Smooth muscle cell (in vitro differentiated cells): ENCODE measurements at regions not wholly inside any gene's neighbourhood (a gene's known extent, or its start where the extent isn't known, plus 50 kb on each side); places are given as distances from the start of the nearest gene placed in this dataset.

Experiments
- DNase-seq: peaks from one replicate; lab custom pipeline; 2025; ENCODE audit not compliant: unreplicated experiment; lab: John Stamatoyannopoulos, UW
- H2AFZ ChIP-seq: fragments of 200-600 bp; sonication (generic); 2 replicates; pipeline ENCODE4 v1.6.0; 2016; ENCODE audit warnings: antibody characterized with exemption, low read depth, mild to moderate bottlenecking
- H3F3A ChIP-seq: fragments of 200-600 bp; sonication (generic); 2 replicates; pipeline ENCODE4 v1.6.0; 2017; ENCODE audit warnings: antibody characterized with exemption, low read depth
- H3K27ac ChIP-seq: fragments of 200-600 bp; sonication (generic); 2 replicates; pipeline ENCODE4 v1.5.1; 2016; ENCODE audit warnings: low read depth, mild to moderate bottlenecking
- H3K27me3 ChIP-seq: fragments of 200-600 bp; sonication (generic); 2 replicates; pipeline ENCODE4 v1.6.1; 2016; ENCODE audit warnings: low read depth, mild to moderate bottlenecking
- H3K36me3 ChIP-seq: fragments of 200-600 bp; sonication (generic); 2 replicates; pipeline ENCODE4 v1.5.1; 2016; ENCODE audit warnings: low read depth
- H3K4me1 ChIP-seq: fragments of 200-600 bp; sonication (generic); 2 replicates; pipeline ENCODE4 v1.5.1; 2016; ENCODE audit warnings: low read depth
- H3K4me2 ChIP-seq: fragments of 200-600 bp; sonication (generic); 2 replicates; pipeline ENCODE4 v1.6.0; 2016; ENCODE audit warnings: mild to moderate bottlenecking
- H3K4me3 ChIP-seq: fragments of 200-600 bp; sonication (generic); 2 replicates; pipeline ENCODE4 v1.5.1; 2016; ENCODE audit warnings: mild to moderate bottlenecking
- H3K79me2 ChIP-seq: fragments of 200-600 bp; sonication (generic); 2 replicates; pipeline ENCODE4 v1.6.0; 2016; ENCODE audit warnings: low read depth, mild to moderate bottlenecking
- H3K9ac ChIP-seq: fragments of 200-600 bp; sonication (generic); 2 replicates; pipeline ENCODE4 v1.6.0; 2016; ENCODE audit warnings: low read depth
- H3K9me3 ChIP-seq: fragments of 200-600 bp; sonication (generic); replicated peaks from 2 replicates; pipeline ENCODE4 v1.5.1; 2016; ENCODE audit warnings: low read depth
- H4K20me1 ChIP-seq: fragments of 200-600 bp; sonication (generic); 2 replicates; pipeline ENCODE4 v1.6.0; 2016; ENCODE audit warnings: low read depth
- CTCF ChIP-seq: fragments of 200-600 bp; sonication (generic); IDR thresholded peaks from 2 replicates; pipeline ENCODE4 v1.5.1; 2017; ENCODE audit warnings: borderline replicate concordance, mild to moderate bottlenecking, antibody characterized with exemption; ENCODE audit not compliant: insufficient read depth, poor library complexity, severe bottlenecking
- WGBS: methylation state at CpG from one replicate; pipeline ENCODE4 v1.1.7; 2016; ENCODE audit warnings: low lambda C conversion rate; 5-methylcytosine and 5-hydroxymethylcytosine counted together

- H3K4me1 ChIP-seq, result no peaks in the 10 kb centered on the region
- H2AFZ ChIP-seq, result no peak overlapping the region
- no peaks in the 10 kb centered on the region for H3K27me3 ChIP-seq
- no peaks in the 10 kb centered on the region for H4K20me1 ChIP-seq
- 96% methylated on average over 1 of the region's 1 CpG for WGBS
- no peak overlapping the region for H3K27ac ChIP-seq
- no peaks in the 10 kb centered on the region for H3K9me3 ChIP-seq
- H3F3A ChIP-seq, result no peaks in the 10 kb centered on the region
- no peak overlapping the region for H3K4me2 ChIP-seq
- no peaks in the 10 kb centered on the region for H3K36me3 ChIP-seq
- no peak for TF ChIP-seq CTCF
- no peaks in the 10 kb centered on the region for H3K79me2 ChIP-seq
- no peak for DNase-seq
- no peak overlapping the region for H3K4me3 ChIP-seq
- H3K9ac ChIP-seq, result no peak overlapping the region
Measured at GRCh38 chr7:108794466-108794865, 224.8 kb downstream of the DNAJB9 start.

GRCh38 chr7:108802650-108803049 is 233.0 kb downstream of the DNAJB9 start:
- TF ChIP-seq CTCF, result no peak
- no peaks in the 10 kb centered on the region for H3F3A ChIP-seq
- H3K4me1 ChIP-seq, result no peaks in the 10 kb centered on the region
- H3K9ac ChIP-seq, result no peak overlapping the region
- no peak for DNase-seq
- H3K79me2 ChIP-seq, result no peaks in the 10 kb centered on the region
- H3K27me3 ChIP-seq, result no peaks in the 10 kb centered on the region
- 86% methylated on average over 2 of the region's 2 CpGs for WGBS
- H3K4me3 ChIP-seq, result no peak overlapping the region
- H3K27ac ChIP-seq, result no peak overlapping the region
- no peaks in the 10 kb centered on the region for H4K20me1 ChIP-seq
- H2AFZ ChIP-seq, result no peak overlapping the region
- H3K36me3 ChIP-seq, result no peaks in the 10 kb centered on the region
- H3K9me3 ChIP-seq, result no peaks in the 10 kb centered on the region
- no peak overlapping the region for H3K4me2 ChIP-seq

GRCh38 chr7:108805808-108806397 is 236.2 kb downstream of the DNAJB9 start:
- H3K27me3 ChIP-seq, result no peaks in the 10 kb centered on the region
- peak overlapping the region; percentile 98 for H2AFZ ChIP-seq
- WGBS, result 54% methylated on average over 6 of the region's 6 CpGs
- no peaks in the 10 kb centered on the region for H3K9me3 ChIP-seq
- H3K79me2 ChIP-seq, result no peaks in the 10 kb centered on the region
- TF ChIP-seq CTCF, result peak; percentile 65
- H3K27ac ChIP-seq, result no peak overlapping the region
- H3K4me2 ChIP-seq, result no peak overlapping the region
- no peak for DNase-seq
- no peaks in the 10 kb centered on the region for H3K36me3 ChIP-seq
- no peaks in the 10 kb centered on the region for H3K4me1 ChIP-seq
- H3K9ac ChIP-seq, result no peak overlapping the region
- no peaks in the 10 kb centered on the region for H4K20me1 ChIP-seq
- H3F3A ChIP-seq, result no peaks in the 10 kb centered on the region
- no peak overlapping the region for H3K4me3 ChIP-seq

GRCh38 chr7:108808549-108809266 is 239.0 kb downstream of the DNAJB9 start:
- 85% methylated on average over 1 of the region's 1 CpG for WGBS
- no peaks in the 10 kb centered on the region for H3K9me3 ChIP-seq
- H3K27ac ChIP-seq, result no peak overlapping the region
- no peaks in the 10 kb centered on the region for H3K36me3 ChIP-seq
- H3K4me3 ChIP-seq, result no peak overlapping the region
- no peak overlapping the region for H3K4me2 ChIP-seq
- H3F3A ChIP-seq, result no peaks in the 10 kb centered on the region
- H2AFZ ChIP-seq, result no peak overlapping the region
- H3K9ac ChIP-seq, result no peak overlapping the region
- no peak for DNase-seq
- TF ChIP-seq CTCF, result no peak
- H3K79me2 ChIP-seq, result no peaks in the 10 kb centered on the region
- H4K20me1 ChIP-seq, result no peaks in the 10 kb centered on the region
- no peaks in the 10 kb centered on the region for H3K4me1 ChIP-seq
- no peaks in the 10 kb centered on the region for H3K27me3 ChIP-seq
